Renal cortical epithelial cell (primary cell): ENCODE measurements at regions not wholly inside any gene's neighbourhood (a gene's known extent, or its start where the extent isn't known, plus 50 kb on each side); places are given as distances from the start of the nearest gene placed in this dataset.
"Not testable (repeated sequence)": the region's sequence is repeated elsewhere in the genome, so short reads cannot be mapped to it uniquely, and the experiment has no call there.

Experiments used
- DNase-seq: peaks from one replicate; pipeline ENCODE4 v3.0.0-alpha.2; 2011; ENCODE audit warnings: low read depth

DNA sequence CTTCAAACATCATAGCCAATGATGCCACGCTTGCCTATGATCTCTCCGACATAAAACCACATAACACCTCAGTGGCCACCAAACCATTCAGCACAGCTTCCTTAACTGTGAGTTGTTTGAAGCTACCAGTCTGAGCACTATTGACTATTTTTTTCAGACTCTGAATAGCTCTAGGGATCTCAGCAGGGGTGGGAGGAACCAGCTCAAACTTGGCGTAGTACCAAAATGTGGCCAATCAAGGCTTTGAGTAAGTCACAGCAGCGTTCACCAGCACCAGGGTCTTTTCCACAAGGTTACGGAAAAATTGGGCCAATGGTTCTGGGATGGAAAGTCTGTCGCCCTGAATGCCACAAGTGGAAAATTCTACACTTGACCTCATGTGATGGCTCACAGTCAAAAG lies 70.6 kb downstream of the SMPDL3A start:
- DNase-seq, result no peak

GRCh38 chr6:122861594-122861993 lies 72.5 kb downstream of the SMPDL3A start:
- DNase-seq, result no peak

DNA sequence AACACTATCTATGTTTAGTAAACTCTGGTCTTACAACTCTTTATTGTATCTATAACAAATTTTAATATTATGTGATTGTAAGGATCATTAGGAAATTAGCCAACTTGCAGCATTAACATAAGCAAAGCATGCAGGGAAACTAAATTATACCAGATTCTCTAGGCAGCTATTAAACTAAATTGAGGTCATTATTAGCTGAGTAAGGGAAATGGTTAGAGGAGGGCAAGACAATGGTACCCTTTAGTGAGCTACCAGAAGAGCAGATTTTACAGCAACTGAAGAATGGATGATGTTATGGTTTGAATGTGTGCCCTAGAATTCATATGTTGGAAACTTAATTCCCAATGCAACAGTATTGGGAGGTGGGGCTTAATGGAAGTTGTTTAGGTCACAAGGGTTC lies 79.1 kb downstream of the SMPDL3A start:
- no peak for DNase-seq

- peak; percentile 59 for DNase-seq
Measured at GRCh38 chr6:122869437-122870024, 80.5 kb downstream of the SMPDL3A start.

DNA sequence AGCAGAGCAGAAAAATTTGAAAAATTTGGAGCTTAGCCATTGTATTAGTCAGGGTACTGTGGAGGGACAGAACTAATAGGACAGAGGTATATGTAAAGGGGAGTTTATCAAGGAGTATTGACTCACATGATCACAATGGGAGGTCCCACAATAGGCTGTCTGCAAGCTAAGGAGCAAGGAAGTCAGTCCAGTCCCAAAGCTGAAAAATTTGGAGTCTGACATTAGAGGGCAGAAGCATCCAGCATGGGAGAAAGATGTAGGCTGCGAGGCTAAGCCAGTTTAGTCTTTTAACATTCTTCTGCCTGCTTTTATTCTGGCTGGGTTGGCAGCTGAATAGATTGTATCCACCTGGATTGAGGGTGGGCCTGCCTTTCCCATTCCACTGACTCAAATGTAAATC lies 82.0 kb downstream of the SMPDL3A start:
- DNase-seq, result no peak

DNA sequence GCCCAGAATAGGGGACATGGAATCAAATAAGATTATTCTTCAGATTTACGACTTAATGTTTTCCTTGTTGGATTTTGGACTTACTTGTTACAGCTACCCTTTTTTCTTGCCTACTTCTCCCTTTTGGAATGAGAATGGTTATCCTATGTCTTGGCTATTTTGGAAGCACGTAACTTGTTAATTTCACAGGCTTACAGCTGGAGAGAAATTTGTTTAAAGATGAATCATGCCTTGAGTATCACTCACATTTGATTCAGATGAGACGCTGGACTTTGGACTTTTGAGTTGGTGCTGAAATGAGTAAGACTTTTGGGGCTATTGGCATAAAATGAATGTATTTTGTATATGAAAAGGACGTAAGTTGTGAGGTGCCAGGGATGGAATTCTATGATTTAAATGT lies 83.3 kb downstream of the SMPDL3A start:
- DNase-seq, result peak; percentile 7

GRCh38 chr6:122877302-122877701 lies 88.2 kb downstream of the SMPDL3A start:
- no peak for DNase-seq

GRCh38 chr6:122878796-122879195 lies 89.7 kb downstream of the SMPDL3A start:
- no peak for DNase-seq

- no peak for DNase-seq
Measured at GRCh38 chr6:122886481-122886880, 97.4 kb downstream of the SMPDL3A start.

- DNase-seq, result no peak
Measured at GRCh38 chr6:122887941-122888340, 98.9 kb downstream of the SMPDL3A start.

- DNase-seq, result not testable (repeated sequence)
Measured at GRCh38 chr6:122888680-122889079, 99.6 kb downstream of the SMPDL3A start.

DNA sequence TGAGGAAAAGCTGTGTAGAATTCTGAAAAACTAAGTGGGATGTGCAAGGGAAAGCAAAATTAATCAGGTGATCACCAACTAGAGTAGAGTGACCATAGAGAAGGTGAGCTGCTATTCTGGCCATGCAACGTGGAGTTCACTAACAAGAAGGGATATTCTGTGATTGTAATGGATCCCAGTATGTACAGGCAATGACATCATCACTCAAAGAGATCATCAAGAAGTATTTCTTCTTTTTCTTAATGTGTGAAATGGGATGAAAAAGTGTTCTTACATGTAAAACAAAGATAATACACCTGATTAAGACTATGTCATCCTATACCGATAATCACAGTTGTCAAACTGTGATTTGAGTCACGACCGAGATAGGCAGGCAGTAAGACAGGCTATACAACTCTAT lies 101.2 kb downstream of the SMPDL3A start:
- no peak for DNase-seq

DNA sequence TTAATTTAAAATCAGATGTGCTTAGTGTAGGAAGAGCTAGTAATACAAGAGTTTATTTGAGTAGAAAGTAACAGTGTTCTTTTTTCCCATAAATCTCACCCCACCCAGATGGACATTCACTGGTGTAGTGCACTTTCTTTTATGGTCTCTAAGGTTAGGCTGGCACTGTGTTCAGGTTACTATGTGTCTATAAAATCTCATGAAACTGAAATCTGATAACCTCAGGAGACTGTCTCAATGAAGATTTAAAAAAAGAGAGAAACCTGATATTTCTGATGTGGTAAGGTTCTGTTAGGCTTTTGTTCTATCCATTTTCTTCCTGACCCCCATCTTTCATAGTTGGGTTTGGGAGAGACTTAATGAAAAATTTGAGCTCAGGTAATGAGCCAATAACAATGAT lies 101.2 kb upstream of the CLVS2 start:
- DNase-seq, result no peak

DNA sequence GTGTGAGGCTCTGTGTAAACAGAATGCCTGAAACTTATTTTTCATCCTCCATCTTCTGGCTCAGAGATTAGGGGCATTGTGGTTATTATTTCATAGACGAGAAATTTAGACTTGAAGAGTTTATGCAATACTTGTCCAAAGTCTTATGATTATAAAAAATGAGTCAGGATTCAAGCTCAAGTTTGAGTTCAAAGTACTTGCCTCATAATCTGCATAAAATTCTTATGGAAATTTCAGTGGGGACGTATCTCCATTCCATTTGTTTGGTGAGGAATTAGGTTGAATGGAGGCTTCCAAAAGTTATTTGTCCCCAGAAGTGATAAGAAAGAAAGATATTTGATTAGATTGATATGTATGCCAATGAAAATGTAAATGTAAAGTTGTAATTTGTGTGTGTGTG lies 93.7 kb upstream of the CLVS2 start:
- no peak for DNase-seq

DNA sequence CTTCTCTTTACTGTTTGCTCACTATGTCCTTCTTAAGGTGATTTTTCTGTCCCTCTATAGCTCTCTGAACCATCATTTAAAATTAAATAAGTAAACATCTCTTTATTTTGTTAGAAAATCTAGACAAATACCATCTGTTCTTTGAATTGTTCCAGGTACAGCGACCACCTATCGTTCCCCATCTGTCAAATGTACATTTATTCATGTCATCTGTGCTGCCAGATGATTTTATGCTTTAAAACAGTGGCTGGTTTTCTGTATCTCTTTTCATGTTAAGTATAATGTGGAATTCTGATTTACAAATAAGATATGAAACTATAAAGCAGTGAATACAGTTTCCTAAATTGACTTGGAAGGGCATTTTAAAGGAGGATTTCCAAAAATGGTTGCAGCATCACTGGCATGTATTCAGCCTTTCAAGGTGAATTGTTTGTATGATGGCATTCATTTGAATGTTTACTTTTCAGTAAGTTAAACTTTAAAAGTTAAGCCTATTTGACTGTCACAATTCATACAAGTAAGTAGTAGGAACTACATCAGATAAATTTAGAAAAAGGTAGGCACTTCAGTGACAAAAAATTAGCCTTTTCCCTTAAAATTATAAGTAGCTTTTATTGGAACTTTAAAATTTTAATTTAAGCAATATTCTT lies 92.6 kb upstream of the CLVS2 start:
- no peak for DNase-seq

DNA sequence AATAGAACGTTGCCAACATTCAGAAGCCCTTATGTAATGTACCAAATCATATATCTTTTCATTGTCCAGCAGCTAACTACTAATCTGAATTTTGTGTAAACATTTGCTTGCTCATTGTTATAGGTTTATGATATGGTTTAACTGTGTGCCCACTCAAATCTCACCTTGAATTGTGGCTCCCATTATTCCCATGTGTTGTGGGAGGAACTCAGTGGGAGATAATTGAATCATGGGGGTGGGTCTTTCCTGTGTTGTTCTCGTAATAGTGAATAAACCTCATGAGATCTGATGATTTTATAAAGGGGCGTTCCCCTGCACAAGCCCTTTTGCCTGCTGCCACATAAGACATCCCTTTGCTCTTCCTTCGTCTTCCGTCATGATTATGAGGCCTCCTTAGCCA lies 91.9 kb upstream of the CLVS2 start:
- no peak for DNase-seq

GRCh38 chr6:122913558-122913957 lies 82.5 kb upstream of the CLVS2 start:
- DNase-seq, result no peak

DNA sequence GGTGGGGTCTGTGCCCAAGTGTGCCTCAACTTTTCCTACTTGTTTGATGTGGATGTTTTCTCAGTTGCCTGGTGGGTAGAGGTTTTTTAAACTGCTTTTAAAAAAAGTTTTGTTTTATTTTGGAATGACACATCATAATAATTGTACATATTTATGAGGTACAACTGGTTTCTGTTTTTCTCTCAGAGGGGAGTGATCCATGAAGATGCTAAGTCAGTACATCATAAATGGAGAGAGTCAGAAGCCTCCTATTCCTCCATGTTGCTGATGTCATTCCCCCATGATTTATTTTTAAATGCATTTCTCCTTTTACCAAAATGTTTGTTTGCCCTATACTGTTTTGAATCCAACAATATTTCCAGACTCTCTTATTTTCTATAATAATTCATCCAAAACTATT lies 77.3 kb upstream of the CLVS2 start:
- DNase-seq, result no peak

- no peak for DNase-seq
Measured at GRCh38 chr6:122930252-122931180, 65.5 kb upstream of the CLVS2 start.

DNA sequence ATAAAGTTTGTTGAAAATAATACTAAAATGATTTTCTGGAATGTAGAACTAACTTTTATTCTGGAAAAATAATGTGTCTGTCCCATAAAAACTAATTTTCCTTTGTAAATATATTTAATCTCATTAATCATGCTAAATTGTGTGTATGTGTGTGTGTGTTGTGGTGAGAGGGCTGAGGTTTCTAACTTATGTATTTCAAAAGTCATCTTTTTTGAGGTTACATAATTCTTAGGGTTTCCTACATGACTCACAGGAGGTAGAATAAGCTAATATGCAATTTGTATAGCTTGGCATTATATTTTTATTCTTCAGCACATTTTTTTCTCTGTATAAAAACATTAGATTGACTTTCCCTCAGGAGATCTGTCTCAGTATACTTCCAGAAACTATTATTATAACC lies 64.1 kb upstream of the CLVS2 start:
- no peak for DNase-seq

GRCh38 chr6:122944936-122945335 lies 51.1 kb upstream of the CLVS2 start:
- DNase-seq, result not testable (repeated sequence)
